Fibroblast of lung (primary cell): ENCODE measurements at regions not wholly inside any gene's neighbourhood (a gene's known extent, or its start where the extent isn't known, plus 50 kb on each side); places are given as distances from the start of the nearest gene placed in this dataset.

Experiments used
- EZH2 ChIP-seq: IDR thresholded peaks from 2 replicates; pipeline ENCODE4 v1.5.1; 2012; ENCODE audit warnings: low read length, control low read depth, mild to moderate bottlenecking; ENCODE audit errors: missing control alignments
- TF ChIP-seq, protein P1 (sequence below), 2 donors: IDR thresholded peaks in 1 of 2; conservative IDR thresholded peaks in 1 of 2; 1 replicate in 1 of 2; 2 replicates in 1 of 2; pipeline ENCODE4 v1.5.1; 2011 to 2012; ENCODE audit warnings: low read length in 2 of 2, control low read depth in 1 of 2, inconsistent platforms in 1 of 2, low read depth in 1 of 2, mild to moderate bottlenecking in 1 of 2

DNA sequence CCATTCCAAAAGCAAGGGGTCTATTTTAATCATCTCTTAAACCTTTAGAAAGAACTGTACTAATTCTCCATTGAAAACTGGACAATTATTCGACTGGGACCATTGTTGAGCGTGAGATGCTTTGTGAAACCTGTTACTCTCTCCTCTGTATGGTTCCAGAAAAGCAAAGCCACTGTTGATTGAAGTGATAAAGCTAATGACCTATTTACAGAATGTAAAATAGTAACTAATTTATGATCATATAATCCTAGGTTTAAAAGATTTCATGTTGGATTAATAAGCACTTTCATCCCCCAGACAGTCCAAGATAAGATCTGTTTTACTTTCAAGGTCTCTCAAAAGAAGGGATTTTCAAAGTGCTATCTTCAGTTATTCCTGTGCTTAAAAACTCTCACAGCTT lies 614.5 kb downstream of the TMA16 start:
- TF ChIP-seq, protein P1, sequence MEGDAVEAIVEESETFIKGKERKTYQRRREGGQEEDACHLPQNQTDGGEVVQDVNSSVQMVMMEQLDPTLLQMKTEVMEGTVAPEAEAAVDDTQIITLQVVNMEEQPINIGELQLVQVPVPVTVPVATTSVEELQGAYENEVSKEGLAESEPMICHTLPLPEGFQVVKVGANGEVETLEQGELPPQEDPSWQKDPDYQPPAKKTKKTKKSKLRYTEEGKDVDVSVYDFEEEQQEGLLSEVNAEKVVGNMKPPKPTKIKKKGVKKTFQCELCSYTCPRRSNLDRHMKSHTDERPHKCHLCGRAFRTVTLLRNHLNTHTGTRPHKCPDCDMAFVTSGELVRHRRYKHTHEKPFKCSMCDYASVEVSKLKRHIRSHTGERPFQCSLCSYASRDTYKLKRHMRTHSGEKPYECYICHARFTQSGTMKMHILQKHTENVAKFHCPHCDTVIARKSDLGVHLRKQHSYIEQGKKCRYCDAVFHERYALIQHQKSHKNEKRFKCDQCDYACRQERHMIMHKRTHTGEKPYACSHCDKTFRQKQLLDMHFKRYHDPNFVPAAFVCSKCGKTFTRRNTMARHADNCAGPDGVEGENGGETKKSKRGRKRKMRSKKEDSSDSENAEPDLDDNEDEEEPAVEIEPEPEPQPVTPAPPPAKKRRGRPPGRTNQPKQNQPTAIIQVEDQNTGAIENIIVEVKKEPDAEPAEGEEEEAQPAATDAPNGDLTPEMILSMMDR (conservative IDR thresholded peaks at IDR 0.05 in 1 of 2, IDR thresholded peaks at IDR 0.05 in 1 of 2; ENCODE audit: low read depth in 1 of 2, low read length in 2 of 2) = no peak
- no peak for TF ChIP-seq EZH2
